ENCODE measurements at regions not wholly inside any gene's neighbourhood (a gene's known extent, or its start where the extent isn't known, plus 50 kb on each side); places are given as distances from the start of the nearest gene placed in this dataset.
"Not testable (repeated sequence)": the region's sequence is repeated elsewhere in the genome, so short reads cannot be mapped to it uniquely, and the experiment has no call there.

GRCh38 chr5:58201922-58202648 is 257.8 kb downstream of the PLK2 start:
- DNase-seq = no peak

DNA sequence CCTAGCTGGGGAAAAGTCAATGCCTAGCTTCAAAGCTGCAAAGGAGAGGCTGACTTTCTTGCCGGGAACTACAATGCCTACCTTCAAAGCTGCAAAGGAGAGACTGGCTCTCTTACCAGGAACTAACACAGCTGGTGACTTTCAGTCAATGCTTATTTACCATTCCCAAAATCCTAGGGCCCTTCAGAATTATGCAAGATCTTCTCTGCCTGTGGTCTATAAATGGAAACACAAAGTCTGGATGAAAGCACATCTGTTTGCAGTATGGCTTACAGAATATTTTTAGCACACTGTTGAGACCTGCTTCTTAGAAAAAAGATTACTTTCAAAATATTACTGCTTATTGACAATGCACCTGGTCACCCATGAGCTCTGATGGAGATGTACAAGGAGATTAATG is 259.4 kb downstream of the PLK2 start:
- DNase-seq = no peak

DNA sequence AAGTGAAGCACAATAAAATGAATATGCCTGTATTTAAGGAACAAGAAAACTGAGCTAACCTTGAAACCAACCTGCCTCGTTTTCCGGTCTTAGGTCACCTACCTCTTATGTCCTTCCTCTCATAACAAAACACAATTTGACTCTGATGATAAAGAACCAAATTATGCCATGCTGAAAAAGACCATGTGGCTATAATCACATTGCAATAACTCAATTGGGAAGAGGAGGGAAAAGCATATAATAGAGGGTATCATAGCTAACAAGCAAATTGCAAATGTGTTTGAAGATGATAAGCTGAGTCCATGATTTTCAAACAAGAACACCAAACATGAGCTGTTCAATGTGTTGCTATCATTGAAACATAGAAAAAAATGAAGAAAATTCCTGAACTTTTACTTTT is 260.8 kb downstream of the PLK2 start:
- DNase-seq = no peak

GRCh38 chr5:58198330-58198729 is 261.6 kb downstream of the PLK2 start:
- no peak for DNase-seq

DNA sequence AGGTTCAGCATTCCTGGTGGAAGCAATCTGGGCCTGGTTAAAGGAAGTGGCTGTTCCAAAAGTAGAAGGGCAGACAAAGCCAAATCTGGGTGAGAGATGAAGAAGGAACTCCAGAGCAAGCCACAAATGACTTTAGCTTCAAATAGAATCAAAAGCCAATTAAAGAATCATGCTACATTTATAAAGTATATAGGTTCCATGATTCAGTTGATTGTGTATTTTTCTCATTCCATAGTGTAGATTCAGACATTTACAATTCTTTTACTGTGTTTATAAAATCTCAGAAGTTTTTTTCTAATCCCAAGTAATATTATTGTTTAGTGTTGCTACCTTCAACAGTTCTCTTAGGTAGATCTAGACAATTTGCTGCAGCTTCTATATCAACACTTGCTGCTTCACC is 262.0 kb downstream of the PLK2 start:
- DNase-seq = no peak

DNA sequence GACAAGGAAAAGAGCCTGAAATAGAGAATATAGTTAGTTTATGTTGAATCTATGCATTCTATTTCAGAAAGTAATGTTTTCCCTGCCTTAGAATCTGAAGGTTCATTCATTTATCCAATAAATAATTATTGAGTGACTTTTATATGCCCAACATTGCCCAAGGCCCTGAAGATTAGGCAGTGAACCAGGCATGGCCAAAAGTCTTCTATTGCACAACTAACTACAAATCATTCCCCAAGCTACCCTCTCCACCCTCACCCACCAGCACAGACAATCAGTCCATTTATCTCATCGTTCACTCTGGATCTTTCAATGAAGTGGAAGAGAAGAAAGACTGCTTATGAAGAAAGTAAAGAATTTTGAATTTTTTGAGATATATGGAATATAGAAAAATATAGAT is 268.4 kb downstream of the PLK2 start:
- DNase-seq = no peak

GRCh38 chr5:58188262-58188651 is 271.6 kb downstream of the PLK2 start:
- DNase-seq = no peak

GRCh38 chr5:58187432-58188261 is 272.2 kb downstream of the PLK2 start:
- DNase-seq = no peak

GRCh38 chr5:58185801-58186200 is 274.1 kb downstream of the PLK2 start:
- no peak for DNase-seq

GRCh38 chr5:58185397-58185796 is 274.5 kb downstream of the PLK2 start:
- no peak for DNase-seq

- no peak for DNase-seq
Measured at GRCh38 chr5:58184910-58185309, 275.0 kb downstream of the PLK2 start.

GRCh38 chr5:58183786-58184085 is 276.1 kb downstream of the PLK2 start:
- no peak for DNase-seq

DNA sequence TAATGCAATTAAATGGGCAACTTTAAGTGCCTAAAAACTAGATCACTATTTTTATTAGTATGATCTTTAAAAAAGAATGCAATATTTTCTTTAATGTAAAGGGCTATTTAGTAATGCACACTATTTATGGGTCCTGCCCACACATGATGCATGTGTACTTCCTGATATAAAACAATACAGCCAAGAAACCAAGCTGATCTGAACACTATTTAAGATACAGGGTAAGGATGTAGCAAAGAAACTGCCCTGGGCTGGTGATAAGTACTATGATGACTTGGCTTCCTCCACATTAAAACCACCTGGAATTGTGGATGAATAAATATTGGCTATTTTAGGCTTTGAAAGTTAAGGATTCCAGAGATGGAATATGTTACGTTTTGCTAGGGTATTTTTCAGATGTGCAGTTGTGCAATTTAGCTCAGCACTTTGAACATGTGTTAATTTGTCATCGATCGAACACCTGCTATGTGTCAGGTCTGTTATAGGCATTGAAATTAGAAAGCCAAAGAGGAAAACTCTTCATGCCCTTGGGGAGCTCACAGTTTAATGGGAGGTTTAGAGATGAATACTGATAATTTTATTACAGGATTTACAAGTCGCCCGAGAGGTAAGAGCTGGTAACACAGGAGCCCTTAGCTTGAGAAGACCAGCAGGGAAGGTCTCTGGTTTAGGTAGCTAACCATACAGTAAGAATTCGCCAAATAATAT is 276.7 kb downstream of the PLK2 start:
- DNase-seq = no peak

DNA sequence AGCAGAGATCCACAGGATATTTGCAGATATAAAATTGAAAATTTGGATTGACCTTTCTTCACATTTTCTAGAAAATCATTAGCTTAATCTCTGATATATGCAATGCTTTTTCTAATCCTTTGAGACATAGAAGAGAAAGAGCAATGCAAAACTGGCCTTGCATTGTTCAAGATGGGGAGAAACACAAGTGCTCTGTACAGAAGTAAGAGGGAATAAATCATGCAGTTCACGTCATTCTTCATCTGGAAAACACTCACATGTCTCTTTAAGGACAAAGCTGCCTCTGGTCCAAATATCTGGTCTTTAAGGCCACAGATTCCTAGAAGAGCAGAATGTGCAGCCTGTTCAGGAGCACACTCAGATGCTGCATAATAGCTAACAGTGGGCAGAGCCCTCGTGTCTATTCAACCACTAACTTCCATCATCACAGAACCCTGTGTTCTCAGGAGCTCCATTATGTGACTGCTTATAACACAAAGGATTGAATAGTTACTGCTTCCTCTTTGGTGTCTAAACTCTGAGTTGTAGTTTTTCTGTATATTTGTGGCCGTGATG is 277.5 kb downstream of the PLK2 start:
- DNase-seq = peak in 4 of 51 donors; percentile 1 to 50 (median 2)

GRCh38 chr5:58181578-58182286 is 278.2 kb downstream of the PLK2 start:
- DNase-seq = no peak

DNA sequence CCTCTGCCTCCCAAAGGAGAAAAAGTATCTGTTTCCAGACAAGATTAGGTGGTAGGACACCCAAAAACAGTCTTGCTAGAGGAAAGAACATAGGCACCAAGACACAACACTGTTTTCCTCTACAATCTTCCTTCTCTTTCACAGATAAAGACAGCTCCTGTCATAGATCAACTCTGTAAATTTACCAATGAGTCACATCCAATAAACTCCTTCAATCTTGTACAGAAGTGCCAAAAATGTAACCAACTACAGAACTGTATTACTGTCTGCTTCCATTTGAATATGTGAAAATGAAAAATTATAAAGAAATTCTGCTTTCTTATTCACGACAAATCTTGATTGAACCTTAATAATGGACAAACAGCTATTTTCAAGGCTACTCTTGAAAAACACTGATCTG is 286.9 kb downstream of the PLK2 start:
- DNase-seq = no peak

DNA sequence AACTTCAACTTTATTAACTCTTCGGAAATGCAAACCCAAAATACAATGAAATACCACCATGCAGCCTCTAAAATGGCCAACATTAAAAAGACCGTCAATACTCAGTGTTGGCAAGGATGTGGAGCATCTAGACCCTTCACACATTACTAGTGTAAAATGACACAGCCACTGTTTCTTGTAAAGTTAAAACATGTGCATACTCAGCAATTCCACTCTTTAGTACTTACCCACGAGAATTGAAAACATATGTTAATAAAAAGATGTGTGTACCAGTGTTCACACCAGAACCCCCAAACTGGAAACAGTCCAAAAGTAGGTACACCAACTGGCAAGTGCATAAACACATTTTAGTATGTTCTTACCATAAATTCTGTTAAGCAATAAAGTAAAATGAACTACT is 294.7 kb downstream of the PLK2 start:
- DNase-seq = no peak

- DNase-seq = not testable (repeated sequence)
Measured at GRCh38 chr5:58161889-58162288, 298.0 kb downstream of the PLK2 start.

DNA sequence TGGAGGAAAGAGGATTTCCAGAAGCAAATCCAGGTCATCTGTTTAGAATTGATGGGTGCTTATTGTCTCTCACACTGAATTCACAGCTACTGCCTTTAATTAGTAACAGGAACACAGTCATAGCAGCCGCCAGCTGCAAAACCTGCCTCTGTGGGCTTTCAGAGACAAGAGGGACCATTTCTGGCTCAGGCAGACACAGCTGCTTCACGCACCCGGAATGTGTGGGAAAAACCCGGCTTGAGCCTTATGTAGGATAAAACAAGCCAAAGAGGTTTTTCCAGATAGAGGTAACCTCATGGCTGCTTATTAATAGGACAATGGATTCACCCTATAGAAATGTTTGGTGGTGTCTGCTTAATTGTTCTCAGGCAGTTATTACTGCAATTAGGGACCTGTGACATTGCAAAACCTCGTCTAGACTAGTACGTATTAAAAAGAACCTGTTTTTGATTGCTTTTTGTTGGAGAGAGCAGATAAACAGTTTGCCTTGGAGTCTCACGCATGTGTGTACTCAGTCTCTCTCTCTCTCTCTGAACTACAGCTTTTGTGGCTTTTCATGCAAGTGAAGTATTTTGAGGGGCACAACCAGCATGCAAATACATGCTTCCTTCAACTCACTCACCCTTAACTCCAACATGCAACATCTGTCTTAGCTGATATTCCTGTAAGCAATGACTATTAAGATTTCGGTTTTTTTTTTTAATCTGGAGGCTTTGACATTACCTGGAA is 302.7 kb downstream of the PLK2 start:
- DNase-seq = peak in 8 of 51 donors; percentile 2 to 63 (median 4)

GRCh38 chr5:58156361-58156760 is 303.5 kb downstream of the PLK2 start:
- peak in 13 of 51 donors; percentile 1 to 59 (median 12) for DNase-seq

DNA sequence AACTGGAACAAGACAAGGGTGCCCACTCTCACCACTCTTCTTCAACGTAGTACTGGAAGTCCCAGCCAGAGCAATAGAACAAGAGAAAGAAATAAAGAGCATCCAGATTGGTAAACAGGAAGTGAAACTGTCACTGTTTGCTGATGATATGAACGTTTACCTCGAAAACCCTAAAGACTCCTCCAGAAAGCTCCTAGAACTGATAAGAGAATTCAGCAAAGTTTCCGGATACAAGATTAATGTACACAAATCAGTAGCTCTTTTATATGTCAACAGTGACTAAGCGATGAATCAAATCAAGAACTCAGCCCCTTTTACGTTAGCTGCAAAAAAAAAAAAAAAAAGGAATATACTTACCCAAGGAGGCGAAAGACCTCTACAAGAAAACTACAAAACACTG is 306.6 kb downstream of the PLK2 start:
- DNase-seq = no peak

Measured in hypothalamus (tissue), 51 donors.